ENCODE measurements at regions not wholly inside any gene's neighbourhood (a gene's known extent, or its start where the extent isn't known, plus 50 kb on each side); places are given as distances from the start of the nearest gene placed in this dataset.
"Not testable (repeated sequence)": the region's sequence is repeated elsewhere in the genome, so short reads cannot be mapped to it uniquely, and the experiment has no call there.

GRCh38 chr5:100398815-100399214 is 136.4 kb upstream of the FAM174A start:
- in situ Hi-C loops (cut with MboI; ENCODE audit: low sequenced_read_pairs) = not testable (repeated sequence)

DNA sequence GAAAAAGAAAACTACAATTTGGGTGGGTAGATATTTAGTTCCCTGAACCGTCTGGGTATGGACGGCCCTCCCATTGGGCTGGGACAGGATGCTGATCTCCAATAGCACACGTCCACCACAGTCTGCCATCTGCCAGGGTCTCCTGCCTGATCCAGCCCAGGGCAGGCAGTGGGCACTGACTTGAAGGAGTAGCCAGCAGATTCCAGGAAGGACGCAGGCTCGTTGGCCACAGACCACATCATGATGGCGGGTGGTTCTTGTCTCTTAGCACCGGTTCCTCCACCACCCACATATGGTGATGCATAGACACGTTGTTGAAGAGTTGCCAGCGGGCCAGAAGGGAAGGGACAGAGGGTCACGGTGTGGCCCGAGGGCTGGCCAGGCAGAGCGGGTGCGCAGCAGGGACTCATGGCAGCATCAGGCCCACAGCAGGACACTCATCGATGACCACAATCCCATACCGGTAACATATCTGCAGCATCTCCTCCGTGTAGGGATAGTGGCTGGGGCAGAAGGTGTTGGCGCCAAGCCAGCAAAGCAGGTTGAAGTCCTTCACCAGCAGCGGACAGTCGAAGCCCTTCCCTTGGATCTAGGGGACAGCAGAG is 155.8 kb upstream of the FAM174A start:
- in situ Hi-C loops (cut with MboI; ENCODE audit: low sequenced_read_pairs) = not testable (repeated sequence)

- in situ Hi-C loops (cut with MboI; ENCODE audit: low sequenced_read_pairs) = not testable (repeated sequence)
These were observed 170.3 kb upstream of the FAM174A start for GRCh38 chr5:100364757-100365478.

DNA sequence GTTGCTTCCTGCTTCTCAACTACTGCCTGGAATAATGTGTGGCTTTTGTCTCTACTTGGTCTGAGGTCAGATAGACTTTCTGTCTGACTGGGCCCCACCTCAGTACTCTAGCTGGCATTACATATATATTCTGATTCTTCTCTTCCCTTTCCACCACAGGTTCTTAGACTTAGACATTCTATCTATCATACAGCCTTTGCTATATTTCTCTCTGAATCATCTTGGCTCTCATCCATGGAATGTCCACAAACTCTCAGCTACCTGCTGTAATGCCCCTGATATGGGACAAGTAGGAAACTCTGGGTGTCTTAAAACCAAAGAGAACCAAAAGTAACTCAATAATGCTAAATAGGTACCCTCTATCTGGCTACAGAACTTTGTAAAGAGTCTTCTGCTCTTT is 170.8 kb upstream of the FAM174A start:
- in situ Hi-C loops (cut with MboI; ENCODE audit: low sequenced_read_pairs) = not testable (repeated sequence)

DNA sequence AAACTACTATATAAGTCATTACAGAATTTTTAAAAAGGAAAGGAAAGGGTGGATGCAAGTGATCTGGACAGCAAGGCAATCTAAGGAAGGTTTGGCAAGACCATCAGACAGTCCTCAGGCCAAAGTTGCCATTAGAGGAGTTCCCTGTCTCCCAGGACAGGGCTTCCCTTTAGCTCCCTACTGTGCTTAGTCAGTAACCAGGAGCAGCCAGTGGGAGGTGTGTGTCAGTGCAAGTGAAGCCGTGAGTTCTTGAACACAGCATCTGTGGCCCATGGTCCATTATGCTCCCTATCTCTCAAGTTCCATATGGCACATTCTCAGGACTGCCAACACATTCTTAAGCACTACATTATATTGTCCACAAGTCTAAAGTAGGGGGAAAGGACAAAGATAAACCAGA is 175.2 kb upstream of the FAM174A start:
- in situ Hi-C loops (cut with MboI; ENCODE audit: low sequenced_read_pairs) = not testable (repeated sequence)

DNA sequence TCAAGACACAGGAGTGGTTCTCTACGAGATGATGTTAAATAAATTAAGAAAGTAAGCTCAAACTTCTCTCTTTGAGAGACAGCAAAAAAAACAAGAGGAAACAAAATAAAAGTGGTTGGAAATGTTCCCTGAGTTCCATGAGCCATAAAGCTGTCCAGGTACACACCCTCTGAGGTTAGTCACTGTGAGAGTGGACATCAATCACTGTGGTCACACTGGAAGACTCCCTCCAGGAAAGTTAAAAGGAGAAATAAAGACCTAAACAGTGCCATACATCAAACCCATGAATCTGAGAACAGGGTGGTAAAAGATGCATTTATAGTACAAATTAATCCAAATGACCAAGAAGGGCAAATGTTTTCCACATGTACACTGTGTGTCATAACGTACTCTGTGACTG is 188.9 kb upstream of the FAM174A start:
- in situ Hi-C loops (cut with MboI; ENCODE audit: low sequenced_read_pairs) = not testable (repeated sequence)

DNA sequence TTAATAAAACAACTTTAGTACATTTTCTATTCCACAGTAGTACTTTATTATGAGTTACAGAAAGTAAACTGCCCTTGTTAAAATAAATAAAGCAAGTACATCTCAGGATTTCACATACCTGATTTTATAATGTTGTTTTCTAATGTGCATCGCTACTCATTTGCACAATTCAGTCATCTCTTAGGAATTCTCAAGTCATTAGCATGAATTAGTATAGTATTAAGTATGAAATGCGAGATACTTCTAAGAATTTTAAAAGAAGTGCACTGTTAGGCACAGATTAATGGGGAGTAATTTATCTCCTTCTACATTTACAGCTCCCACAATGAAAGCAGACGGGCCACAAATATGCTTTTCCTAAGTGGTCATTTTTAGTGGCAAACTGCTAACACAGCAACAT is 193.7 kb upstream of the FAM174A start:
- in situ Hi-C loops (cut with MboI; ENCODE audit: low sequenced_read_pairs) = not testable (repeated sequence)

- in situ Hi-C loops (cut with MboI; ENCODE audit: low sequenced_read_pairs) = no loop called here
These were observed 212.7 kb upstream of the FAM174A start for GRCh38 chr5:100322483-100322882.

GRCh38 chr5:100319885-100320284 is 215.3 kb upstream of the FAM174A start:
- in situ Hi-C loops (cut with MboI; ENCODE audit: low sequenced_read_pairs) = no loop called here

GRCh38 chr5:100313657-100314056 is 221.5 kb upstream of the FAM174A start:
- in situ Hi-C loops (cut with MboI; ENCODE audit: low sequenced_read_pairs) = no loop called here

GRCh38 chr5:100311806-100312205 is 223.4 kb upstream of the FAM174A start:
- in situ Hi-C loops (cut with MboI; ENCODE audit: low sequenced_read_pairs) = no loop called here

GRCh38 chr5:100306000-100306399 is 229.2 kb upstream of the FAM174A start:
- in situ Hi-C loops (cut with MboI; ENCODE audit: low sequenced_read_pairs) = no loop called here

- in situ Hi-C loops (cut with MboI; ENCODE audit: low sequenced_read_pairs) = no loop called here
These were observed 232.0 kb upstream of the FAM174A start for GRCh38 chr5:100303216-100303615.

DNA sequence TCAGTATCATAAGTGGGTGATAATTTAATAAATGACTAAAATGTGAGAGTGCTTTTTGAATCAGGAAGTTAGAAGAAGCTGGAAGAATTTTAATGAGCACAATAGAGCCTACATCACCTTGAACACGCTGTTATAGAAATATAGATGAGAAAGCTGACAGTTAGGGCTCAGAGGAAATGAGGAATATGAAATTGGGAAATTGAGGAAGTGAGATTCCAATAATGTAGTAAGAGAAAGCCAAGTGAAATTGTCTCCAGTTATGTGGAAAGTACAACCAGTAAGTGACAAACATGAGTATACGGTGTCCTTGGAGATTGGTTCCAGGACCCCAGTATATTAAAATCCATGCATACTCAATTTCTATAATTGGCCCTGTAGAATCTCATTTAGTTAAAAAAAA is 235.9 kb upstream of the FAM174A start:
- in situ Hi-C loops (cut with MboI; ENCODE audit: low sequenced_read_pairs) = no loop called here

DNA sequence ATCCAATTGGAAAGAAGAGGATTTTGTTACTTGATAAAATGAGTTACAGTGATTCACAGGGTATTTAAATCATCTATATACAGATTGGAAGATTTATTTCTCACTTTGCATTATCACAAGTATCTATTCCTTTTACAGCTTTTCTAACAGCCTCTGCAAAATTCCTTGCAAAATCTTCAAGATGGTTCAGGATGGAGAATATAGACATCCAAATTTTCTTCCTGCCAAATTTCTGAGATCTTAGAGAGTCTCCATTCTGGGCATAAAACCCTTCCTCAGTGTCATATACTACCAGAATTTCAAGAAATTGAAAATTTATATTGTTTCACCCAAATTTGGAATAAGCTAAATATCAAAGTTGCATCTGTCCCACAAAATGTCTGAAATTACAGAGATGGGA is 259.1 kb upstream of the FAM174A start:
- in situ Hi-C loops (cut with MboI; ENCODE audit: low sequenced_read_pairs) = no loop called here

- in situ Hi-C loops (cut with MboI; ENCODE audit: low sequenced_read_pairs) = no loop called here
These were observed 259.5 kb upstream of the FAM174A start for GRCh38 chr5:100275631-100276030.

GRCh38 chr5:100273846-100274580 is 261.2 kb upstream of the FAM174A start:
- in situ Hi-C loops (cut with MboI; ENCODE audit: low sequenced_read_pairs) = no loop called here

DNA sequence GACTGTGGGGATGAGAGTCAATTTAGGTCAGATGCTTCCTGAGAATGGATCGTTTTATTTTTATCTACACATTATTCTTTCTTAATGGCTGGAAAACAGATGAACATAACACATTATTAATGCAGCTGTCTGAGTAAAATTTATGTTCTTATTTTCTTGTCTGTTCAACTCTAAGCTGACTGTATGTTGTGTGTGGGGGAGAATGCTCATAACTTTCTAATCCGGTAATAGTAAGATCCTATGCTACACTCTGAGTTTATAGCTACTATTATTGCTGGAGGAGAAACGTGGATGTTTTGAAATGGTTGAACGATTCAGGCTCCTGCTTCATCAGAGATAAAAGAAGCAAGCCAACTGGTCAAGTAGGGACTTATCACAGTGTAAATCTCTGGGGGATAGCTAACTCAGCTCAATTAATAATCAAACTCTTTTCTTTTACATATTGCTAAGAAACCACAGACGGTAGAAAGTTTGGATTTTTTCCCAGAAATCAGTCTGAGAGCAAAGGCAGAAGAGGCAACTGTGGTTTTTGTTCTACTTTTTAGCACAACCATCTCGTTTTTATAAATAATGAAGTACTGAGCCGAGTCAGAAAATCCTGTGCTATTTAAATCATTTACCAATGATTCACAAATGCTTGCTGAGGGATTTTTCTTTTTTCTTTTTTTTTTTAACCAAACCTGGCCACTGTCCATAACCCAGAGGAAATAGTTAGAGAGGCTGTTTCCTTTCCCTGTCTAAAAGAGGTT is 265.0 kb upstream of the FAM174A start:
- in situ Hi-C loops (cut with MboI; ENCODE audit: low sequenced_read_pairs) = no loop called here

DNA sequence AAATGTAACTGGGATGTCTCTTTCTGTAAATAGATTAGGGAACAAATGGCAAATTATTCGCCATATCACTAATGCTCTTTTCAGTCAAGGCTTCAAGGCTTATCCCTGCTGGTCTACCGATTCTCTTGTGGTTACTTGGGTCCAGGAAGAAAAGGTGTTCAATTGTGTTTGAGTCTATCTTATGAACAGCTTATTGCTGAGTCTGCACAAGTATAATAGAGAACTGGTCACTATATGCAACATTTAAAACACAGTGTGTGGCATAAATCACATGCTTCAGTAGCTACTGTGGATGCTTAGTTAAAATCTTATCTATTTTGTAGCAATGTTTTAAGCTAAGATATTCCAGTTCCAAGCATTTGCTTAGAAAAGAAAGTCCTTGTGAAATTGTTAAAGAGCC is 274.2 kb upstream of the FAM174A start:
- in situ Hi-C loops (cut with MboI; ENCODE audit: low sequenced_read_pairs) = no loop called here

- in situ Hi-C loops (cut with MboI; ENCODE audit: low sequenced_read_pairs) = no loop called here
These were observed 282.2 kb upstream of the FAM174A start for GRCh38 chr5:100252944-100253343.

- in situ Hi-C loops (cut with MboI; ENCODE audit: low sequenced_read_pairs) = no loop called here
These were observed 283.1 kb upstream of the FAM174A start for GRCh38 chr5:100252037-100252436.

Measured in HL-60/S4 (cell line).